ENCODE measurements at regions not wholly inside any gene's neighbourhood (a gene's known extent, or its start where the extent isn't known, plus 50 kb on each side); places are given as distances from the start of the nearest gene placed in this dataset.
A peak's percentile ranks its signal among the peaks of the same experiment; 100 is the strongest.

- H3K27ac ChIP-seq (ENCODE audit: insufficient read depth, low read length): no peak overlapping the region
- no peak for TF ChIP-seq EZH2 (IDR thresholded peaks at IDR 0.05; ENCODE audit: low read length, missing control alignments)
- TF ChIP-seq CTCF (conservative IDR thresholded peaks at IDR 0.05 in 1 of 2, IDR thresholded peaks at IDR 0.05 in 1 of 2; ENCODE audit: low read depth in 1 of 2, low read length in 2 of 2): no peak
- no peaks in the 10 kb centered on the region for H3K9me3 ChIP-seq (ENCODE audit: control insufficient read depth, insufficient read depth, low read depth, low read length)
- H3K27me3 ChIP-seq (ENCODE audit: control insufficient read depth, insufficient read depth, low read length): no peaks in the 10 kb centered on the region
- no peaks in the 10 kb centered on the region for H3K79me2 ChIP-seq (ENCODE audit: control insufficient read depth, insufficient read depth, low read length)
- H3K4me3 ChIP-seq (replicated peaks in 1 of 4; ENCODE audit: control extremely low read depth in 1 of 4, insufficient read depth in 1 of 4, low read depth in 3 of 4, low read length in 4 of 4): no peak overlapping the region
- H3K4me1 ChIP-seq (ENCODE audit: control insufficient read depth, extremely low read depth, insufficient read depth, low read length): peaks cover 26% of the 10 kb centered on the region
- no peaks in the 10 kb centered on the region for H3K36me3 ChIP-seq (ENCODE audit: control insufficient read depth, insufficient read depth, low read length)
- H4K20me1 ChIP-seq (ENCODE audit: control insufficient read depth, extremely low read depth, insufficient read depth, low read length): no peaks in the 10 kb centered on the region
- DNase-seq (ENCODE audit: low read depth in 2 of 2): peak; percentile 71 to 99
- H2AFZ ChIP-seq (ENCODE audit: low read length): no peak overlapping the region
- H3K9ac ChIP-seq (ENCODE audit: insufficient read depth, low read length): no peak overlapping the region
- peak overlapping the region; percentile 41 for H3K4me2 ChIP-seq (ENCODE audit: extremely low read depth, insufficient read depth, low read length)
Observed at GRCh38 chr5:93189707-93190120, 391.3 kb downstream of the NR2F1-AS1 start.

GRCh38 chr5:93188876-93189485 lies 392.0 kb downstream of the NR2F1-AS1 start:
- Histone ChIP-seq H4K20me1 (ENCODE audit: control insufficient read depth, extremely low read depth, insufficient read depth, low read length) (no peaks in the 10 kb centered on the region), H3K4me2 (ENCODE audit: extremely low read depth, insufficient read depth, low read length) (peak overlapping the region; percentile 41), H2AFZ (ENCODE audit: low read length) (no peak overlapping the region), H3K36me3 (ENCODE audit: control insufficient read depth, insufficient read depth, low read length) (no peaks in the 10 kb centered on the region), H3K4me3 (replicated peaks in 1 of 4; ENCODE audit: control extremely low read depth in 1 of 4, insufficient read depth in 1 of 4, low read depth in 3 of 4, low read length in 4 of 4) (no peak overlapping the region), H3K79me2 (ENCODE audit: control insufficient read depth, insufficient read depth, low read length) (no peaks in the 10 kb centered on the region), H3K9me3 (ENCODE audit: control insufficient read depth, insufficient read depth, low read depth, low read length) (no peaks in the 10 kb centered on the region), H3K27me3 (ENCODE audit: control insufficient read depth, insufficient read depth, low read length) (no peaks in the 10 kb centered on the region), H3K27ac (ENCODE audit: insufficient read depth, low read length) (peak overlapping the region; percentile 2), H3K4me1 (ENCODE audit: control insufficient read depth, extremely low read depth, insufficient read depth, low read length) (peaks cover 22% of the 10 kb centered on the region), H3K9ac (ENCODE audit: insufficient read depth, low read length) (no peak overlapping the region)
- TF ChIP-seq EZH2 (IDR thresholded peaks at IDR 0.05; ENCODE audit: low read length, missing control alignments) (no peak), CTCF (conservative IDR thresholded peaks at IDR 0.05 in 1 of 2, IDR thresholded peaks at IDR 0.05 in 1 of 2; ENCODE audit: low read depth in 1 of 2, low read length in 2 of 2) (no peak)
- peak in 1 of 2 donors; percentile 58 for DNase-seq (ENCODE audit: low read depth in 2 of 2)

GRCh38 chr5:93186076-93186682 lies 394.8 kb downstream of the NR2F1-AS1 start:
- H3K9ac ChIP-seq (ENCODE audit: insufficient read depth, low read length): no peak overlapping the region
- no peaks in the 10 kb centered on the region for H3K79me2 ChIP-seq (ENCODE audit: control insufficient read depth, insufficient read depth, low read length)
- H3K27ac ChIP-seq (ENCODE audit: insufficient read depth, low read length): no peak overlapping the region
- no peak overlapping the region for H2AFZ ChIP-seq (ENCODE audit: low read length)
- H3K4me3 ChIP-seq (replicated peaks in 1 of 4; ENCODE audit: control extremely low read depth in 1 of 4, insufficient read depth in 1 of 4, low read depth in 3 of 4, low read length in 4 of 4): no peak overlapping the region
- no peaks in the 10 kb centered on the region for H3K27me3 ChIP-seq (ENCODE audit: control insufficient read depth, insufficient read depth, low read length)
- peak; percentile 74 to 94 for DNase-seq (ENCODE audit: low read depth in 2 of 2)
- no peak overlapping the region for H3K4me2 ChIP-seq (ENCODE audit: extremely low read depth, insufficient read depth, low read length)
- no peaks in the 10 kb centered on the region for H3K9me3 ChIP-seq (ENCODE audit: control insufficient read depth, insufficient read depth, low read depth, low read length)
- no peaks in the 10 kb centered on the region for H4K20me1 ChIP-seq (ENCODE audit: control insufficient read depth, extremely low read depth, insufficient read depth, low read length)
- TF ChIP-seq EZH2 (IDR thresholded peaks at IDR 0.05; ENCODE audit: low read length, missing control alignments): no peak
- no peak for TF ChIP-seq CTCF (conservative IDR thresholded peaks at IDR 0.05 in 1 of 2, IDR thresholded peaks at IDR 0.05 in 1 of 2; ENCODE audit: low read depth in 1 of 2, low read length in 2 of 2)
- H3K36me3 ChIP-seq (ENCODE audit: control insufficient read depth, insufficient read depth, low read length): no peaks in the 10 kb centered on the region
- peaks cover 7% of the 10 kb centered on the region for H3K4me1 ChIP-seq (ENCODE audit: control insufficient read depth, extremely low read depth, insufficient read depth, low read length)

Data from fibroblast of lung (primary cell).